Mucosa of descending colon (tissue), 3 donors: ENCODE measurements at regions not wholly inside any gene's neighbourhood (a gene's known extent, or its start where the extent isn't known, plus 50 kb on each side); places are given as distances from the start of the nearest gene placed in this dataset.

Experiments used
- ATAC-seq: fragments of 200-7000 bp; cut with Tn5 transposase; one replicate; pipeline ENCODE4 v1.9.1; 2020; ENCODE audit warnings: mild to moderate bottlenecking, moderate library complexity
- DNase-seq, 3 donors: peaks; one replicate each; pipeline ENCODE4 v3.0.0-alpha.2; 2020
- H3K36me3 ChIP-seq: fragments of 200-600 bp; one replicate; pipeline ENCODE4 v1.8.0; 2021; ENCODE audit warnings: low read depth, mild to moderate bottlenecking
- H3K4me1 ChIP-seq: fragments of 200-600 bp; one replicate; pipeline ENCODE4 v1.8.0; 2021; ENCODE audit warnings: low read depth, mild to moderate bottlenecking
- H3K4me3 ChIP-seq: fragments of 200-600 bp; one replicate; pipeline ENCODE4 v1.8.0; 2021; ENCODE audit warnings: mild to moderate bottlenecking
- H3K9me3 ChIP-seq: fragments of 200-600 bp; one replicate; pipeline ENCODE4 v1.8.0; 2021; ENCODE audit warnings: mild to moderate bottlenecking
- CTCF ChIP-seq: fragments of 200-600 bp; IDR thresholded peaks from one replicate; pipeline ENCODE4 v1.8.0; 2022; ENCODE audit warnings: antibody characterized with exemption, mild to moderate bottlenecking
- intact Hi-C, 2 donors: fragments of 100-400 bp; cut with DNase I in 1 of 2; cut with micrococcal nuclease in 1 of 2; formaldehyde crosslinking; loops; one replicate each; pipeline versions ENCODE4 v1.11.0 to v1.11.1; 2022; cut with DNase I, micrococcal nuclease
- donor health status: DM: no; HTN: no; CAD: no; lungs with moderate emphysema.
- donor health status: DM: no; HTN: no; CAD: no.
- donor health status: DM: no; HTN: yes; CAD: no.

DNA sequence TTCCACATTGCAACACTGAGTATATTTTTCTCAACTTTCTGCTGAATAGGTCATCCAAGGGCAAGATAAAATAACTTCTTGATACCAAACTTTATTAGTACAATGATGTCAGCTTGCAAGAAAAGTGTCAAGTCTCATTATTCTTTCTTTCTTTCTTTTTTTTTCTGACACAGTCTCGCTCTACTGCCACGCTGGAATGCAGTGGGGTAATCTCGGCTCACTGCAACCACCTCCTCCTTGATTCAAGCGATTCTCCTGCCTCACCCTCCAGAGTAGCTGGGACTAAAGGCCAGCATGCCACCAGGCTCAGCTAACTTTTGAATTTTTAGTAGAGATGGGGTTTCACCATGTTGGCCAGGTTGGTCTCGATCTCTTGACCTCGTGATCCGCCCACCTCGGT, 523.4 kb downstream of the FSCB start:
- TF ChIP-seq CTCF: no peak
- ATAC-seq: no peak
- intact Hi-C loops: no loop called here

DNA sequence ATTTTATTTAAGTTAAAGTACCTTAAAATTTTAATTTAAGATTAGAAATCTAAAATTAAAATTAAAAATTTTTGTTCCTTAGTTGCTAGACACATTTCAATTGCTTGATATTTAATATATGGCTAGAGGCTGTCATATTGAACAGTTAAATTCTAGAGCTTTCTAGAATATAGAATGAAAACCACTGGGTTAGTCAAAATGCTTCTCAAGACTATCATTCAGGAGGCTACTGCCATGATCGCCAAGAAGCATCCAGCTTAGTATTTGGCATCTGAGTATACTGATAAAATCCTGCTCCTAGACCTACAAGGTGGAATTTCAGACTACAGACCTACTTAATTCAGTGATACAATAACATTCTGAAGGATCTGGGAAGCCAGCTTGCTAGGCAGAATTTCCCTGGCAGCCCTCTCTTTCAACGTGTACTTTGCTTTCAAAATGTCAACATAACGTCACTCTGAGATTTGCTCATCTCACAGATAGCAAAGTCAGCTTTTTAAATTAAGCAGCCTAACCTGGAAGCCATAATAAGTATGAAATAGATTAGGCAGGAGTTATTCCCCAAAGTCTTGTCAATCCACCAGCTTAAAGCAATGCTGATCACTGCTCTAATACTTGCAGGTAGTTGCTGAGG, 525.8 kb downstream of the FSCB start:
- DNase-seq (no peak), ATAC-seq (no peak)
- H3K9me3 ChIP-seq: no peaks in the 10 kb centered on the region
- H3K4me3 ChIP-seq: no peak overlapping the region
- no peaks in the 10 kb centered on the region for H3K4me1 ChIP-seq
- TF ChIP-seq CTCF: no peak
- intact Hi-C loops: no loop called here
- no peaks in the 10 kb centered on the region for H3K36me3 ChIP-seq

More for the DNA sequence above, 523.4 kb downstream of the FSCB start:
- Histone ChIP-seq H3K4me1 (no peaks in the 10 kb centered on the region), H3K9me3 (no peaks in the 10 kb centered on the region), H3K36me3 (no peaks in the 10 kb centered on the region), H3K4me3 (no peak overlapping the region)
- DNase-seq: no peak

GRCh38 chr14:43956741-43957140, 550.3 kb downstream of the FSCB start:
- intact Hi-C loops: no loop called here
- Histone ChIP-seq H3K9me3 (no peaks in the 10 kb centered on the region), H3K4me1 (no peaks in the 10 kb centered on the region), H3K4me3 (no peak overlapping the region), H3K36me3 (no peaks in the 10 kb centered on the region)
- ATAC-seq (no peak), DNase-seq (no peak)
- TF ChIP-seq CTCF: no peak

- Histone ChIP-seq H3K4me3 (no peak overlapping the region), H3K9me3 (no peaks in the 10 kb centered on the region), H3K4me1 (no peaks in the 10 kb centered on the region), H3K36me3 (no peaks in the 10 kb centered on the region)
- intact Hi-C loops: no loop called here
- ATAC-seq: no peak
- no peak for TF ChIP-seq CTCF
- no peak for DNase-seq
These were observed 557.7 kb downstream of the FSCB start for GRCh38 chr14:43949400-43949799.

- Histone ChIP-seq H3K4me1 (no peaks in the 10 kb centered on the region), H3K36me3 (no peaks in the 10 kb centered on the region), H3K9me3 (no peaks in the 10 kb centered on the region), H3K4me3 (no peak overlapping the region)
- DNase-seq: no peak
- ATAC-seq: no peak
- no peak for TF ChIP-seq CTCF
- intact Hi-C loops: no loop called here
These were observed 567.2 kb downstream of the FSCB start for GRCh38 chr14:43939836-43940235.
